GM23248 (cell line): ENCODE measurements at regions not wholly inside any gene's neighbourhood (a gene's known extent, or its start where the extent isn't known, plus 50 kb on each side); places are given as distances from the start of the nearest gene placed in this dataset.
"Not testable (repeated sequence)": the region's sequence is repeated elsewhere in the genome, so short reads cannot be mapped to it uniquely, and the experiment has no call there.

Experiments used
- DNase-seq: peaks from one replicate; pipeline ENCODE4 v3.0.0-alpha.2; 2015
- H2AFZ ChIP-seq: fragments of 200-600 bp; sonication (generic); 2 replicates; pipeline ENCODE4 v1.6.1; 2016; ENCODE audit warnings: antibody characterized with exemption
- H3F3A ChIP-seq: fragments of 200-600 bp; sonication (generic); 2 replicates; pipeline ENCODE4 v1.6.1; 2016; ENCODE audit warnings: mild to moderate bottlenecking, antibody characterized with exemption, mixed run types; ENCODE audit not compliant: insufficient read depth
- H3K27ac ChIP-seq: fragments of 200-600 bp; sonication (generic); 2 replicates; pipeline ENCODE4 v1.5.1; 2016; ENCODE audit warnings: mild to moderate bottlenecking
- H3K27me3 ChIP-seq: fragments of 200-600 bp; sonication (generic); replicated peaks from 2 replicates; pipeline ENCODE4 v1.6.1; 2016; ENCODE audit warnings: mild to moderate bottlenecking; ENCODE audit not compliant: insufficient read depth
- H3K36me3 ChIP-seq: fragments of 200-600 bp; sonication (generic); 2 replicates; pipeline ENCODE4 v1.6.1; 2016; ENCODE audit warnings: low read depth, mild to moderate bottlenecking
- H3K4me1 ChIP-seq: fragments of 200-600 bp; sonication (generic); 2 replicates; pipeline ENCODE4 v1.6.1; 2016; ENCODE audit warnings: mild to moderate bottlenecking; ENCODE audit not compliant: insufficient read depth
- H3K4me2 ChIP-seq: fragments of 200-600 bp; sonication (generic); one replicate; pipeline ENCODE4 v1.6.1; 2016; ENCODE audit warnings: mild to moderate bottlenecking; ENCODE audit not compliant: unreplicated experiment
- H3K4me3 ChIP-seq: fragments of 200-600 bp; sonication (generic); 2 replicates; pipeline ENCODE4 v1.5.1; 2016; ENCODE audit warnings: mild to moderate bottlenecking
- H3K79me2 ChIP-seq: fragments of 200-600 bp; sonication (generic); 2 replicates; pipeline ENCODE4 v1.6.1; 2016; ENCODE audit warnings: mild to moderate bottlenecking; ENCODE audit not compliant: insufficient read depth
- H3K9ac ChIP-seq: fragments of 200-600 bp; sonication (generic); 2 replicates; pipeline ENCODE4 v1.6.1; 2016; ENCODE audit warnings: mild to moderate bottlenecking
- H3K9me2 ChIP-seq: fragments of 200-600 bp; sonication (generic); 2 replicates; pipeline ENCODE4 v1.6.1; 2016; ENCODE audit warnings: mixed run types, mild to moderate bottlenecking, moderate library complexity; ENCODE audit not compliant: insufficient read depth
- H3K9me3 ChIP-seq: fragments of 200-600 bp; sonication (generic); one replicate; pipeline ENCODE4 v1.6.1; 2017; ENCODE audit warnings: low read depth
- H4K20me1 ChIP-seq: fragments of 200-600 bp; sonication (generic); 2 replicates; pipeline ENCODE4 v1.6.0; 2016; ENCODE audit not compliant: insufficient read depth
- EZH2 ChIP-seq: fragments of 200-600 bp; sonication (generic); IDR thresholded peaks from 2 replicates; pipeline ENCODE4 v1.6.1; 2018; ENCODE audit warnings: antibody characterized with exemption, mild to moderate bottlenecking; ENCODE audit not compliant: insufficient read depth, poor library complexity, severe bottlenecking
- EZH2phosphoT487 ChIP-seq: fragments of 200-600 bp; sonication (generic); IDR thresholded peaks from 2 replicates; pipeline ENCODE4 v1.6.1; 2018; ENCODE audit warnings: antibody characterized with exemption, moderate library complexity, mild to moderate bottlenecking, low read depth; ENCODE audit not compliant: insufficient read depth
- WGBS, 2 experiments: methylation state at CpG; one replicate each; pipeline ENCODE4 v1.1.6; 2015 to 2017; ENCODE audit warnings: low lambda C conversion rate in 2 of 2, low coverage in 1 of 2; ENCODE audit errors: missing lambda C conversion rate in 2 of 2; 5-methylcytosine and 5-hydroxymethylcytosine counted together
- in situ Hi-C: fragments of 300-500 bp; cut with MboI; formaldehyde crosslinking; loops from 2 replicates; pipeline ENCODE4 v1.15.0; 2020

DNA sequence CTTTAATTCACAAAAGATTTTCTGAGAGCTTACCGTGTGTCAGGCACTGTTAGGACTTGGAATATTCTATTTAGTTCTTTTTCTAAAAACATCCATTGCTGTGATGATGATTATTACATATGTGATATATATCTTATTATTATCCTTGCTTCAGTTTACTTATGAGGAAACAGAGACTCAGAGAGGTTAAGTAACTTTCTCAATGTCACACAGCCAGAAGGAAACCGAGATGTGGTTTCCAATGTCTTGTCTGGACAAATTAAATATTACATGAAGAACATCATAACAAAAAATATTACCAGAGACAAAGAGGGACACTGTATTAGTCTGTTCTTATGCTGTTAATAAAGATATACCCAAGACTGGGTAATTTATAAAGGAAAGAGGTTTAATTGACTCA, 125.5 kb upstream of the DAP start:
- WGBS, 2 experiments, result 17 to 23% methylated on average over 2 of the region's 2 CpGs
- Histone ChIP-seq H3K9me2 (no peaks in the 10 kb centered on the region), H2AFZ (no peak overlapping the region), H3K4me2 (no peak overlapping the region), H3K36me3 (no peaks in the 10 kb centered on the region), H3K4me3 (no peak overlapping the region), H3K4me1 (no peaks in the 10 kb centered on the region), H3K79me2 (no peaks in the 10 kb centered on the region), H3K9me3 (no peaks in the 10 kb centered on the region), H3F3A (no peaks in the 10 kb centered on the region), H3K9ac (no peak overlapping the region), H3K27me3 (no peaks in the 10 kb centered on the region; the same call in 1 of the 2 replicates), H3K27ac (no peak overlapping the region), H4K20me1 (no peaks in the 10 kb centered on the region)
- in situ Hi-C loops, result no loop called here
- TF ChIP-seq EZH2phosphoT487 (no peak), EZH2 (no peak)
- DNase-seq, result no peak

DNA sequence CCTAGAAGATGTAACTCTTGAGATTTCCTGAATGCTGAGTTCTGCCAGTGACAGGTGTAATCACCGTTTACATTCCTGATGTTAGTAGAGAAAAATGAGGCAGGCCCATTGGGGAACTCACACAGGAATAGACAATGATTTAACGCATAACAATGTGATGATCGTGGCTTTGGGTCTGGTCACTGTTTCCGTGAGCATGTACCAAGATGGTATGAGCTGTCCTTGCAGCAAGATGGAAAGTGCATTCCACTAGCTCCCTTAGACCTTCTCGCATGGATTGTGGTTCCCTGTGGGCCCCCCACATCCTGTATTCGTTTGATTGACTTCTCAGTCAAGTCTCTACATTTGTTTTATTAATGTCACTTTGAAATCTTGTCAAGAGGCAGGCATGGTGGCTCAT, 124.0 kb upstream of the DAP start:
- no peak overlapping the region for H2AFZ ChIP-seq
- H3K4me2 ChIP-seq, result no peak overlapping the region
- 39 to 41% methylated on average over 6 of the region's 6 CpGs for WGBS, 2 experiments
- peaks cover 6% of the 10 kb centered on the region; the same call in 1 of the 2 replicates for H3K27me3 ChIP-seq
- in situ Hi-C loops, result no loop called here
- H3K36me3 ChIP-seq, result no peaks in the 10 kb centered on the region
- H3F3A ChIP-seq, result no peaks in the 10 kb centered on the region
- no peaks in the 10 kb centered on the region for H4K20me1 ChIP-seq
- no peak for TF ChIP-seq EZH2
- TF ChIP-seq EZH2phosphoT487, result no peak
- DNase-seq, result peak; percentile 61
- no peaks in the 10 kb centered on the region for H3K79me2 ChIP-seq
- H3K9me3 ChIP-seq, result no peaks in the 10 kb centered on the region
- no peaks in the 10 kb centered on the region for H3K4me1 ChIP-seq
- H3K9ac ChIP-seq, result no peak overlapping the region
- H3K27ac ChIP-seq, result no peak overlapping the region
- H3K4me3 ChIP-seq, result no peak overlapping the region
- no peaks in the 10 kb centered on the region for H3K9me2 ChIP-seq

DNA sequence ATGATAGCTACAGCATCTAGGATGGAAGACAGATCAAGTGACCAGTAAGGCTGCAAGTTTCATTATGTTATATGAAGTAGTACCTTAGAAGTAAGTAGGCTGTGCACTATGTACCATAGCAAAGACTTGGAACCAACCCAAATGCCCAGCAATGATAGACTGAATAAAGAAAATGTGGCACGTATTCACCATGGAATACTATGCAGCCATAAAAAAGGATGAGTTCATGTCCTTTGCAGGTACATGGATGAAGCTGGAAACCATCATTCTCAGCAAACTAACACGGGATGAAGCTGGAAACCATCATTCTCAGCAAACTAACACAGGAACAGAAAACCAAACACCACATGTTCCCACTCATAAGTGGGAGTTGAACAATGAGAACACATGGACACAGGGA, 122.9 kb upstream of the DAP start:
- 25 to 28% methylated on average over 2 of the region's 2 CpGs for WGBS, 2 experiments

DNA sequence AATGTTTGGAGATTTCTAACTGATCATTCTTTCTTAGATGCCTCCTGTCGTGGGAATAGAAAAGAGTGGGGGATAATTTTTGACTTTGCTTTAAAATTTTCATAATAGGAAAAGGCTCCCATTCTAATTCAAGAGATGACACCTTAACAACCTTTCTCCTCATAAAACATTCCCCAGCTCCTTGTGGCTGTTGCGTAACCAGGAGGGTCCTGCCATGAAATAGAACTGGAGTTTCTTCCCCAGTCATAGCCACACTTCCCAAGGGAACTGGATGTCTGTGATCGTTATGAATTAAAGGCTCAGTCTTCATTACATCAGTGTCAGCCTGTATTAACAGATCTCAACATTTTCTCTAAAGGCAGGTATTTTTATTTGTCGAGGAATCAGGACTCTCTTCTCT, 119.9 kb upstream of the DAP start:
- Histone ChIP-seq H3K9ac (no peak overlapping the region), H3K36me3 (no peaks in the 10 kb centered on the region), H3K4me3 (no peak overlapping the region), H2AFZ (no peak overlapping the region), H3K9me2 (no peaks in the 10 kb centered on the region), H3K9me3 (no peaks in the 10 kb centered on the region), H3K27me3 (peaks cover 13% of the 10 kb centered on the region), H3K4me1 (no peaks in the 10 kb centered on the region), H3F3A (no peaks in the 10 kb centered on the region), H3K27ac (no peak overlapping the region), H3K79me2 (no peaks in the 10 kb centered on the region), H4K20me1 (no peaks in the 10 kb centered on the region), H3K4me2 (no peak overlapping the region)
- in situ Hi-C loops, result no loop called here
- TF ChIP-seq EZH2 (no peak), EZH2phosphoT487 (no peak)
- 25 to 27% methylated on average over 4 of the region's 4 CpGs for WGBS, 2 experiments
- DNase-seq, result no peak

More for the DNA sequence above, 122.9 kb upstream of the DAP start:
- H3K79me2 ChIP-seq, H3K36me3 ChIP-seq, H3K9me2 ChIP-seq, H3K4me1 ChIP-seq, H3K4me2 ChIP-seq, H3K4me3 ChIP-seq, DNase-seq, in situ Hi-C loops, H4K20me1 ChIP-seq, H3K9ac ChIP-seq, H3F3A ChIP-seq, H2AFZ ChIP-seq, H3K9me3 ChIP-seq, H3K27ac ChIP-seq: not testable (repeated sequence)
- peaks cover 13% of the 10 kb centered on the region for H3K27me3 ChIP-seq

DNA sequence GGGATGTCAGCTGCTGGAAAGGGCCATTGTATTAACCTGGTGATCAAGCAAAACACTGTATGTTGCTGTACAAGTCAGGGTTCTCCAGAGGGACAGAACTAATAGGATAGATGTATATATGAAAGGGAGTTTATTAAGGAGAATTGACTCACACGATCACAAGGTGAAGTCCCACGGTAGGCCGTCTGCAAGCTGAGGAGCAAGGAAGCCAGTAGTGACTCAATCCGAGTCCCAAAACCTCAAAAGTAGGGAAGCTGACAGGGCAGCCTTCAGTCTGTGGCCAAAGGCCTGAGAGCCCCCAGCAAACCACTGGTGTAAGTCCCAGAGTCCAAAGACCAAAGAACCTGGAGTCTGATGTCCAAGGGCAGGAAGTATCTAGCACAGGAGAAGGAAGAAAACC, 116.0 kb upstream of the DAP start:
- H3K9ac ChIP-seq, H3K27ac ChIP-seq, H3K9me2 ChIP-seq, DNase-seq, H3K4me2 ChIP-seq, H3K4me3 ChIP-seq, H3K79me2 ChIP-seq, H3K4me1 ChIP-seq, H3K36me3 ChIP-seq, in situ Hi-C loops, H3F3A ChIP-seq, H4K20me1 ChIP-seq, H2AFZ ChIP-seq, H3K9me3 ChIP-seq: not testable (repeated sequence)
- H3K27me3 ChIP-seq, result peaks cover 29% of the 10 kb centered on the region
- WGBS, 2 experiments, result 46 to 60% methylated on average over 4 of the region's 4 CpGs
